H1 (cell line): ENCODE measurements at regions not wholly inside any gene's neighbourhood (a gene's known extent, or its start where the extent isn't known, plus 50 kb on each side); places are given as distances from the start of the nearest gene placed in this dataset.

ENCODE experiments used
- CTCF ChIA-PET: fragments of 300-600 bp; sonication (Branson Sonifier 250); formaldehyde crosslinking; loops from one replicate; lab custom pipeline; 2021; ENCODE audit not compliant: partially characterized antibody; lab: Charles Lee
- POLR2A ChIA-PET: fragments of 300-600 bp; sonication (Branson Sonifier 250); formaldehyde crosslinking; loops from one replicate; lab custom pipeline; 2021; ENCODE audit warnings: inconsistent platforms; ENCODE audit not compliant: partially characterized antibody; lab: Charles Lee
- DNase-seq, 2 experiments: peaks; one replicate each; pipeline versions ENCODE4 v3.0.0 to v3.0.0-alpha.2; 2010 to 2022; ENCODE audit warnings: low spot score in 2 of 2, low read depth in 1 of 2, mixed read lengths in 1 of 2
- FAIRE-seq: peaks from 2 replicates; lab custom pipeline; 2011; peaks lifted over from hg19 to GRCh38; lab: Jason Lieb, UNC
- H2AFZ ChIP-seq: 2 replicates; pipeline ENCODE4 v1.8.1; 2012; ENCODE audit warnings: low read length, inconsistent platforms
- H2AK5ac ChIP-seq: 2 replicates; pipeline ENCODE4 v1.6.1; 2013; ENCODE audit warnings: low read depth, low read length
- H2BK120ac ChIP-seq: replicated peaks from 2 replicates; pipeline ENCODE3; 2013; ENCODE audit warnings: low read depth, low read length, inconsistent platforms
- H2BK12ac ChIP-seq: 2 replicates; pipeline ENCODE4 v1.6.1; 2013; ENCODE audit warnings: low read depth, low read length
- H2BK15ac ChIP-seq: 2 replicates; pipeline ENCODE4 v1.6.1; 2013; ENCODE audit warnings: low read length
- H2BK20ac ChIP-seq: 2 replicates; pipeline ENCODE4 v1.6.1; 2013; ENCODE audit warnings: low read length
- H2BK5ac ChIP-seq: 2 replicates; pipeline ENCODE4 v1.6.1; 2013; ENCODE audit warnings: low read depth, low read length
- H3K14ac ChIP-seq: 2 replicates; pipeline ENCODE4 v1.6.1; 2013; ENCODE audit warnings: inconsistent platforms; ENCODE audit not compliant: insufficient read length
- H3K18ac ChIP-seq: 2 replicates; pipeline ENCODE4 v1.6.1; 2013; ENCODE audit warnings: low read length; ENCODE audit errors: extremely low read depth
- H3K23ac ChIP-seq: 2 replicates; pipeline ENCODE4 v1.6.1; 2013; ENCODE audit warnings: inconsistent platforms; ENCODE audit not compliant: insufficient read length
- H3K23me2 ChIP-seq: 2 replicates; pipeline ENCODE4 v1.6.1; 2013; ENCODE audit warnings: low read depth, low read length
- H3K27ac ChIP-seq: 2 replicates; pipeline ENCODE4 v1.6.1; 2011; ENCODE audit warnings: low read depth, low read length, inconsistent platforms
- H3K27me3 ChIP-seq, 4 experiments: replicated peaks in 1 of 4; 1 replicate in 1 of 4; 2 replicates in 3 of 4; pipeline versions ENCODE4 v1.6.1 to v1.8.1; 2011 to 2013; ENCODE audit warnings: low read length in 3 of 4, mild to moderate bottlenecking in 3 of 4, inconsistent platforms in 2 of 4, mixed read lengths in 2 of 4, moderate library complexity in 1 of 4; ENCODE audit not compliant: control insufficient read depth in 3 of 4, insufficient read depth in 3 of 4; ENCODE audit errors: extremely low read depth in 1 of 4
- H3K36me3 ChIP-seq, 4 experiments: 2 replicates each; pipeline versions ENCODE4 v1.6.1 to v1.8.1; 2011 to 2013; ENCODE audit warnings: mild to moderate bottlenecking in 4 of 4, low read length in 3 of 4, moderate library complexity in 2 of 4, control low read depth in 1 of 4, inconsistent platforms in 1 of 4; ENCODE audit not compliant: insufficient read depth in 4 of 4, control insufficient read depth in 2 of 4
- H3K4ac ChIP-seq: replicated peaks from 2 replicates; pipeline ENCODE3; 2013; ENCODE audit warnings: low read length, low read depth, mixed read lengths, inconsistent platforms; ENCODE audit not compliant: insufficient read length
- H3K4me1 ChIP-seq, 4 experiments: replicated peaks in 1 of 4; 1 replicate in 1 of 4; 2 replicates in 3 of 4; pipeline versions ENCODE4 v1.6.1 to v1.8.1; 2011 to 2013; ENCODE audit warnings: low read length in 3 of 4, inconsistent platforms in 2 of 4, mixed read lengths in 1 of 4; ENCODE audit not compliant: insufficient read depth in 4 of 4, control insufficient read depth in 3 of 4
- H3K4me2 ChIP-seq, 2 experiments: 2 replicates each; pipeline versions ENCODE4 v1.6.1 to v1.8.1; 2011 to 2013; ENCODE audit warnings: low read depth in 2 of 2, low read length in 2 of 2, control low read depth in 1 of 2, inconsistent platforms in 1 of 2, mild to moderate bottlenecking in 1 of 2; ENCODE audit not compliant: insufficient read depth in 1 of 2
- H3K4me3 ChIP-seq, 4 experiments: fragments of 200-600, 300-600 bp in 1 of 4; sonication (generic), shearing (Covaris generic), sonication (Bioruptor Twin) in 1 of 4; 2 replicates each; pipeline versions ENCODE4 v1.5.1 to v1.8.1; 2011 to 2016; ENCODE audit warnings: low read length in 4 of 4, low read depth in 3 of 4, control low read depth in 2 of 4, inconsistent platforms in 2 of 4, mild to moderate bottlenecking in 2 of 4, mixed read lengths in 1 of 4, moderate library complexity in 1 of 4; ENCODE audit not compliant: insufficient read depth in 2 of 4; ENCODE audit errors: extremely low read depth in 1 of 4
- H3K56ac ChIP-seq: replicated peaks from 2 replicates; pipeline ENCODE3; 2013; ENCODE audit warnings: low read depth, mild to moderate bottlenecking, mixed read lengths, low read length, inconsistent platforms; ENCODE audit not compliant: insufficient read length
- H3K79me1 ChIP-seq: 2 replicates; pipeline ENCODE4 v1.6.1; 2013; ENCODE audit warnings: low read depth, low read length, control low read depth
- H3K79me2 ChIP-seq, 2 experiments: 2 replicates each; pipeline versions ENCODE4 v1.6.1 to v1.8.1; 2012 to 2013; ENCODE audit warnings: low read length in 2 of 2, mild to moderate bottlenecking in 2 of 2, inconsistent platforms in 1 of 2; ENCODE audit not compliant: insufficient read depth in 2 of 2, control insufficient read depth in 1 of 2
- H3K9ac ChIP-seq, 4 experiments: replicated peaks in 1 of 4; 1 replicate in 1 of 4; 2 replicates in 3 of 4; pipeline versions ENCODE4 v1.6.1 to v1.8.1; 2011 to 2013; ENCODE audit warnings: low read depth in 3 of 4, low read length in 3 of 4, control low read depth in 2 of 4, mild to moderate bottlenecking in 2 of 4, moderate library complexity in 2 of 4, inconsistent platforms in 1 of 4; ENCODE audit errors: extremely low read depth in 1 of 4
- H3K9me3 ChIP-seq, 2 experiments: 2 replicates each; pipeline versions ENCODE4 v1.6.1 to v1.8.1; 2012 to 2013; ENCODE audit warnings: mild to moderate bottlenecking in 2 of 2, moderate library complexity in 2 of 2, control low read depth in 1 of 2, inconsistent platforms in 1 of 2, low read depth in 1 of 2, low read length in 1 of 2, mixed read lengths in 1 of 2; ENCODE audit not compliant: insufficient read depth in 2 of 2
- H4K20me1 ChIP-seq, 2 experiments: replicated peaks in 1 of 2; 2 replicates each; pipeline versions ENCODE3 to v1.8.1; 2011 to 2013; ENCODE audit warnings: inconsistent platforms in 2 of 2, low read length in 2 of 2, mild to moderate bottlenecking in 1 of 2; ENCODE audit not compliant: insufficient read depth in 2 of 2, control insufficient read depth in 1 of 2
- H4K5ac ChIP-seq: 2 replicates; pipeline ENCODE4 v1.6.1; 2013; ENCODE audit warnings: low read length, low read depth, mixed read lengths, inconsistent platforms; ENCODE audit not compliant: insufficient read length
- H4K8ac ChIP-seq: 2 replicates; pipeline ENCODE4 v1.8.0; 2013; ENCODE audit warnings: mild to moderate bottlenecking, moderate library complexity, low read length, inconsistent platforms; ENCODE audit not compliant: insufficient read depth; ENCODE audit errors: extremely low read depth
- H4K91ac ChIP-seq: replicated peaks from 2 replicates; pipeline ENCODE3; 2013; ENCODE audit warnings: low read length, mixed read lengths, inconsistent platforms; ENCODE audit not compliant: insufficient read length
- GABPA ChIP-seq: IDR thresholded peaks from 2 replicates; pipeline ENCODE4 v1.6.1; 2011; ENCODE audit warnings: mild to moderate bottlenecking, low read length, moderate library complexity, borderline replicate concordance; ENCODE audit not compliant: insufficient read depth
- NRF1 ChIP-seq: IDR thresholded peaks from 2 replicates; pipeline ENCODE4 v1.6.1; 2011; ENCODE audit warnings: mild to moderate bottlenecking, low read depth, low read length, improper control_type of control experiment
- ZNF274 ChIP-seq: IDR thresholded peaks from 2 replicates; pipeline ENCODE4 v1.7.0; 2012; ENCODE audit warnings: low read length, borderline replicate concordance; ENCODE audit errors: extremely low read depth
- WGBS, 2 experiments: shearing (Covaris generic) in 1 of 2; methylation state at CpG; one replicate each; pipeline versions ENCODE4 v1.1.6 to v1.1.7; 2013 to 2015; ENCODE audit warnings: low lambda C conversion rate in 2 of 2, mixed read lengths in 2 of 2, inconsistent platforms in 1 of 2, low coverage in 1 of 2, missing lambda C conversion rate in 1 of 2; ENCODE audit not compliant: insufficient replicate concordance in 2 of 2, insufficient coverage in 1 of 2, insufficient read length in 1 of 2; ENCODE audit errors: extremely low coverage in 1 of 2, missing lambda C conversion rate in 1 of 2; 5-methylcytosine and 5-hydroxymethylcytosine counted together

GRCh38 chr18:33812186-33812585, 234.2 kb downstream of the ASXL3 start:
- Histone ChIP-seq H3K23ac (no peak overlapping the region), H3K27me3 (no peaks in the 10 kb centered on the region), H3K36me3 (no peaks in the 10 kb centered on the region), H4K20me1 (no peaks in the 10 kb centered on the region), H2AFZ (no peak overlapping the region), H3K4ac (no peak overlapping the region), H3K9me3 (no peaks in the 10 kb centered on the region), H3K18ac (no peak overlapping the region), H2BK120ac (peak overlapping the region; percentile 81), H2BK20ac (no peak overlapping the region), H3K4me2 (no peak overlapping the region), H4K91ac (no peak overlapping the region), H3K27ac (no peak overlapping the region), H2AK5ac (no peak overlapping the region), H3K4me1 (no peaks in the 10 kb centered on the region), H2BK12ac (no peak overlapping the region), H3K79me1 (no peaks in the 10 kb centered on the region), H3K56ac (no peak overlapping the region), H3K9ac (no peak overlapping the region), H2BK5ac (no peak overlapping the region), H3K4me3 (no peak overlapping the region), H4K5ac (no peak overlapping the region), H3K79me2 (no peaks in the 10 kb centered on the region), H3K23me2 (no peaks in the 10 kb centered on the region), H3K14ac (no peak overlapping the region), H2BK15ac (no peak overlapping the region), H4K8ac (no peak overlapping the region)
- WGBS, 2 experiments: 94% methylated on average over 2 of the region's 2 CpGs; no CpG with 5 or more reads in 1 of the 2 experiments
- DNase-seq (no peak), FAIRE-seq (no peak)
- CTCF ChIA-PET: no interaction called here
- POLR2A ChIA-PET: no interaction called here
- TF ChIP-seq NRF1: no peak
- TF ChIP-seq ZNF274: no peak
- TF ChIP-seq GABPA: no peak
